Esophagus muscularis mucosa (tissue), 4 donors: ENCODE measurements at regions not wholly inside any gene's neighbourhood (a gene's known extent, or its start where the extent isn't known, plus 50 kb on each side); places are given as distances from the start of the nearest gene placed in this dataset.

ENCODE experiments used
- CTCF ChIP-seq, 3 experiments: fragments of 200-600 bp in 2 of 3; fragments of 450-650 bp in 1 of 3; sonication (generic) in 2 of 3; IDR thresholded peaks; one replicate each; pipeline ENCODE4 v1.5.1; 2017 to 2019; ENCODE audit warnings: antibody characterized with exemption in 3 of 3, mild to moderate bottlenecking in 2 of 3, moderate library complexity in 1 of 3
- EP300 ChIP-seq: sonication (generic); formaldehyde crosslinking; IDR thresholded peaks from one replicate; pipeline ENCODE4 v1.6.1; 2017; ENCODE audit warnings: antibody characterized with exemption
- POLR2A ChIP-seq: fragments of 450-650 bp; IDR thresholded peaks from one replicate; pipeline ENCODE4 v1.6.1; 2017; ENCODE audit warnings: antibody characterized with exemption, moderate library complexity, mild to moderate bottlenecking, low read depth
- POLR2AphosphoS5 ChIP-seq, 2 donors: sonication (generic); formaldehyde crosslinking; IDR thresholded peaks; one replicate each; pipeline ENCODE4 v1.6.1; 2017; ENCODE audit warnings: antibody characterized with exemption in 2 of 2

GRCh38 chr4:173459857-173460256 is 60.9 kb upstream of the SCRG1 start:
- no peak for TF ChIP-seq CTCF (IDR thresholded peaks at IDR 0.05)
- no peak for TF ChIP-seq EP300
- no peak for TF ChIP-seq POLR2A
- TF ChIP-seq POLR2AphosphoS5 (IDR thresholded peaks at IDR 0.05) = no peak
